ENCODE measurements at regions not wholly inside any gene's neighbourhood (a gene's known extent, or its start where the extent isn't known, plus 50 kb on each side); places are given as distances from the start of the nearest gene placed in this dataset.
A peak's percentile ranks its signal among the peaks of the same experiment; 100 is the strongest.

DNA sequence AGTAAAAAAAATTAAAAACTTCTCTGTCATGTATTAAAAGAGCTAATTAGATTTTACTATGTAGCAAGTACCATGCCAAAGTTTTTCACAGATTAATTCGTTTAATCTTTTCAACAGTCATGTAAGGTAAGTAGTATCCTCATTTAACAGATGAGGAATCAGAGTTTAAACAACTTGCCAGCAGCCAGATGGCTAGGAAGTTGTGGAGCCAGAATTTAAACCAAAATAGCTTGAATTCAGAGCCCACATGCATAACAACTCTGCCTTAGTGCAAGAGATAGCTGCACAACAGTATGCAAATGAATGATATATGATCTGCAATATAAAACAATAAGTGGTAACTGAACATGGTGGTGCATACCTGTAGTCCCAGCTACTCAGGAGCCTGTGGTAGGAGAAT lies 75.3 kb downstream of the NAP1L3 start:
- no peak for DNase-seq

DNA sequence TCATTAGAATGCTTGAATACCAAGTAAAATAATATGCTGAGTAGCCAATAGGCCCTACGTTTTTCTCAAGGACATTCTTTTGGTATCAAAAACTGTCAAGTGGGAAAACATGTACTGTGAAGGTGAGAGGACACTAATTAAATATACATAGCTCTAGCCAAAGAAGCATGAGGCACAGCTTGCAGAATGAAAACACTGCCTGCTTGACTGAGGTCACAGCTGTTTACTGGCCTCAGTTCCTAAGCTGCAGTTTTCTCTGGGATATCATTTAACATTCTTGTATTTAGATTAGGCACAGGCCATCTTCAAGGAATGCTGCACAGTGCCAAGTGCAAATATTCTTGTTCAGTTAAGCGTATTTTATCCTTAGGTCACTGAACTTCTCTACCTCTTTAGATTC lies 78.6 kb downstream of the NAP1L3 start:
- peak in 1 of 3 experiments; percentile 43 for DNase-seq

DNA sequence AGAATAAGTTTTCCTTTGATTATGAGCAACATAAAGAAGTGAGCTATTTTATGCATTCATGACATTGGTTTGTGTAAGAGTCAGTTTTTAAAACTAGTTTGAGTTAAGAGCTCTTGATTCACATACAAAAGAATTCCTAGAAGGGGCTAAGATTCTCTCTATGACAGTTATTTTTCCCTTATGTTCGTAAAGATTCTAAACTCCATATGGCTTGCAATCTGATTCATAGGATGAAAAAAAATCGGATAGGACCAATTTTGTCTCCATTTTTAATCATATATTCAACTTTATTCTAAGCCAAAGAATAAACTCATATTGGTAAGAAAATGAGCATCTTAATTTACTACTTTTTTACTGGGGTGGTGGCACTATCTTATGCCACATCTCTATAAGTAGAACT lies 79.4 kb downstream of the NAP1L3 start:
- no peak for DNase-seq

DNA sequence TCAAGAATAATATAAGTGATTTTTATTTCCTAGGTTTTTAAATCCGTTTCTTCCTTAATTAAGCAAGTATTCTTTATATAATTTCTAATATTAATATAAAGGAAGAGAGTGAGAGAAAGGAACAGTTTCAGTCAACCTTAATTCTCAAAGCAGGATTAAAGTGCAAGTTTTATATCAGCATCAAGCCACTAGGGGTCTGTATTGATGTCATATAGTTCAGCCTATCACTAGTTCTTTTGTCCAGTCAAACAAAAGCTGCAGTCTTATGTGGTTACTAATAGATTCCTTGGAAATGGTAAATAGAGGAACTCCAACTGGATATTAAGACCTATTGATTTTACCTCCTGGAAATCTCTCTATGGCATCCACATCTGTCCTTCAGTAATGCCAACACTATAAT lies 82.0 kb downstream of the NAP1L3 start:
- DNase-seq, result peak in 1 of 3 experiments; percentile 48

DNA sequence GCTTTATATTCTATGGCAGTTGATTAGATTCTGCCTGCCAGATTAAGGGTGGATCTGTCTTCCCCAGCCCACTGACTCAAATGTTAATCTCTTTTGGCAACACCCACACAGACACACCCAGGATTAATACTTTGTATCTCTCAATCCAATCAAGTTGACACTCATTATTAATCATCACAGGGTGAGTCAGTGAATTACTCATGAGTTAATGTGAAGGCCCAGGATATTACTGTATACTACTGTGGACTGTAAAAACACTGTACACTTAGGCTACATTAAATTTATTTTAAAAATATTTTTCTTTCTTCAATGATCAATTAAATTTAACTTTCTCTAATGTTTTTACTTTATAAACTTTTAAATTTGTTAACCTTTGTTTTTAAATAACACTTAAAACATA lies 87.7 kb downstream of the NAP1L3 start:
- DNase-seq, result no peak

DNA sequence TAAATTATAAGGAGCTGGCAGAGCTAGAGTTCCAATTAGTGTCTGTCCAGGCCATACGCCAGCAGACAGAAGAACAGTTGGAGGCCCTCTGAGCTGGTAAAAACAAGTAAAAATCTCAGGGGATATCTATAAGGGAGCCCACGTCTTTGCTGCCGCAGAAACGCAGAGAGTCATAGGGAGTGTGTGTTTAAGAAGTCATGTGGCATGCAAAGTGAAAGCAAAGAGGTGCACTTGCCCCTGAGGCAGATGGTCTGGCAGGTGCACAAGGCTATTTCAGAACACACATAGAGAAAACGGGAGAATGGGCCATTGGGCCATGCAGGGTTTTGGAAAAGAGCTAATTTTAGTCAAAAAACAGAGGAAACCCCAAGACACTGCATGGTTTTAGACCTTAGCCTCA lies 92.7 kb downstream of the NAP1L3 start:
- peak in 2 of 3 experiments; percentile 37 to 77 for DNase-seq

DNA sequence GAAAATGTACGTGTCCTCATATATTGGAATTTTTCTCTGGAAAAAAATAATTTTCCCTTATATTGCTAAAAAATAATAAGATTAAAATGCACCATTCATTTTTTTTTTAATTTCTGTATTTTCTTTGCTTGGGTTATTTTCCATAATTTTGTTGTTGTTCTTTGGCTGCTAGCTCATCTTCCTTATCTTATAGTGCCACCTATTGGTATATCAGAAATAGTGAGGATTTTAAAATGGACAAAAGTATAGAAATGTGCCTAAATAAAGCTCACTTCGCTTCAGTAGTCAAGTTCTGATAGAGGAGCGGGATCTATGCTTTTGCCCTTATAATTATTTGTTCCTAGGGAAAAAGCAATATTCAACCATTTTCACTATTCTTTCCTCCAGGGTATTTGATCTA lies 134.8 kb downstream of the NAP1L3 start:
- DNase-seq, result peak in 1 of 3 experiments; percentile 45

DNA sequence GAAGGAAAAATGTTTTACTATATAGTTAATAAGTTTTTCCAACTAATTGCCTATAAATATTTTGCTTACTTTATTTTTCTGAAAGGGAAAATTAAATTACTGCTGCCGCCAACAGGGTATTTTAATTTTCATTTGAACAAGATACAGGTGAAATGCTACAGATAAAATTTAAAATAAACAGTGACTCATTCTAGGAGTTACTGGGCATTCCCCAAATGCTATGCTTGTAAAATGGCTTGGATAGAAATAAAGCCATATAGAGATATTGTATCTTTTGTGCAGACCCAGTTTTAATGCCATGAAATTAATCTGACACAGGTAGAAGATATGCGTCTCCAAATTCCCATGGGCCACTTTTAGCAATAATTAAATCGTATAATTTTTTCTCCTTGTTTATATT lies 144.5 kb downstream of the NAP1L3 start:
- DNase-seq, result no peak

All from NCI-H1417 (cell line).